H9 (cell line): ENCODE measurements at regions not wholly inside any gene's neighbourhood (a gene's known extent, or its start where the extent isn't known, plus 50 kb on each side); places are given as distances from the start of the nearest gene placed in this dataset.

Experiments used
- DNase-seq: peaks from one replicate; pipeline ENCODE4 v3.0.0-alpha.2; 2017
- H2AFZ ChIP-seq: one replicate; pipeline ENCODE4 v1.6.1; 2013; ENCODE audit warnings: mild to moderate bottlenecking, low read length, control low read depth, moderate library complexity
- H2AK5ac ChIP-seq: 2 replicates; pipeline ENCODE4 v1.6.1; 2013; ENCODE audit warnings: low read length, control low read depth, mixed read lengths; ENCODE audit not compliant: insufficient read length
- H2BK120ac ChIP-seq: one replicate; pipeline ENCODE4 v1.6.1; 2013; ENCODE audit warnings: low read depth, mild to moderate bottlenecking, low read length, control low read depth, inconsistent platforms; ENCODE audit not compliant: poor library complexity, severe bottlenecking
- H2BK12ac ChIP-seq: 2 replicates; pipeline ENCODE4 v1.6.1; 2013; ENCODE audit warnings: low read length, control low read depth, mixed read lengths, low read depth; ENCODE audit not compliant: insufficient read length
- H2BK15ac ChIP-seq: 2 replicates; pipeline ENCODE4 v1.6.1; 2013; ENCODE audit warnings: low read depth, low read length, control low read depth
- H2BK20ac ChIP-seq: one replicate; pipeline ENCODE4 v1.6.1; 2013; ENCODE audit warnings: low read depth, mild to moderate bottlenecking, low read length, control low read depth, inconsistent platforms; ENCODE audit not compliant: poor library complexity, severe bottlenecking
- H2BK5ac ChIP-seq: 2 replicates; pipeline ENCODE4 v1.6.1; 2013; ENCODE audit warnings: low read length, control low read depth, mixed read lengths; ENCODE audit not compliant: insufficient read length
- H3K14ac ChIP-seq: 2 replicates; pipeline ENCODE4 v1.6.1; 2013; ENCODE audit warnings: low read length, control low read depth; ENCODE audit not compliant: insufficient read depth
- H3K18ac ChIP-seq: 2 replicates; pipeline ENCODE4 v1.6.1; 2013; ENCODE audit warnings: low read depth, mild to moderate bottlenecking, mixed read lengths, low read length, control low read depth; ENCODE audit not compliant: insufficient read length
- H3K23ac ChIP-seq: 2 replicates; pipeline ENCODE4 v1.6.1; 2013; ENCODE audit warnings: low read length, control low read depth, mixed read lengths, low read depth; ENCODE audit not compliant: insufficient read length
- H3K23me2 ChIP-seq: 2 replicates; pipeline ENCODE4 v1.6.1; 2013; ENCODE audit warnings: low read depth, mild to moderate bottlenecking, mixed read lengths, low read length, control low read depth; ENCODE audit not compliant: insufficient read length, poor library complexity, severe bottlenecking
- H3K27ac ChIP-seq: 2 replicates; pipeline ENCODE4 v1.5.1; 2013; ENCODE audit warnings: low read length, control low read depth, mixed read lengths, low read depth; ENCODE audit not compliant: insufficient read length
- H3K27me3 ChIP-seq: 2 replicates; pipeline ENCODE4 v1.6.1; 2013; ENCODE audit warnings: low read length, control low read depth, inconsistent platforms; ENCODE audit not compliant: insufficient read depth
- H3K4ac ChIP-seq: 2 replicates; pipeline ENCODE4 v1.6.1; 2013; ENCODE audit warnings: low read depth, mild to moderate bottlenecking, control low read depth, inconsistent platforms, low read length, moderate library complexity
- H3K4me1 ChIP-seq: 2 replicates; pipeline ENCODE4 v1.6.1; 2013; ENCODE audit warnings: low read length, control low read depth, inconsistent platforms; ENCODE audit not compliant: insufficient read depth
- H3K4me2 ChIP-seq: 2 replicates; pipeline ENCODE4 v1.6.1; 2013; ENCODE audit warnings: low read length, control low read depth, mixed read lengths; ENCODE audit not compliant: insufficient read length, insufficient read depth
- H3K56ac ChIP-seq: 2 replicates; pipeline ENCODE4 v1.6.1; 2013; ENCODE audit warnings: low read depth, mild to moderate bottlenecking, mixed read lengths, low read length, control low read depth; ENCODE audit not compliant: insufficient read length
- H3K79me1 ChIP-seq: 2 replicates; pipeline ENCODE4 v1.6.1; 2013; ENCODE audit warnings: low read depth, mild to moderate bottlenecking, moderate library complexity, low read length, control low read depth, inconsistent platforms; ENCODE audit not compliant: insufficient read depth, poor library complexity, severe bottlenecking
- H3K79me2 ChIP-seq: 2 replicates; pipeline ENCODE4 v1.6.1; 2013; ENCODE audit warnings: low read length, control low read depth, inconsistent platforms; ENCODE audit not compliant: insufficient read depth
- H3K9ac ChIP-seq: 2 replicates; pipeline ENCODE4 v1.6.1; 2013; ENCODE audit warnings: low read length, control low read depth, mixed read lengths; ENCODE audit not compliant: insufficient read length; ENCODE audit errors: extremely low read depth
- H3K9me3 ChIP-seq: one replicate; pipeline ENCODE4 v1.6.1; 2013; ENCODE audit warnings: low read depth, low read length, inconsistent platforms; ENCODE audit not compliant: control insufficient read depth
- H3T11ph ChIP-seq: one replicate; pipeline ENCODE4 v1.6.1; 2013; ENCODE audit warnings: mild to moderate bottlenecking, low read length, control low read depth, inconsistent platforms
- H4K20me1 ChIP-seq: one replicate; pipeline ENCODE4 v1.6.1; 2013; ENCODE audit not compliant: control insufficient read depth, insufficient read length, insufficient read depth
- H4K5ac ChIP-seq: 2 replicates; pipeline ENCODE4 v1.6.1; 2013; ENCODE audit warnings: low read depth, mild to moderate bottlenecking, mixed read lengths, low read length, control low read depth; ENCODE audit not compliant: insufficient read length
- H4K8ac ChIP-seq: replicated peaks from 2 replicates; pipeline ENCODE4 v1.6.1; 2013; ENCODE audit warnings: low read length, control low read depth, mixed read lengths, low read depth; ENCODE audit not compliant: insufficient read length
- H4K91ac ChIP-seq: 2 replicates; pipeline ENCODE4 v1.6.1; 2013; ENCODE audit warnings: low read depth, mild to moderate bottlenecking, moderate library complexity, mixed read lengths, low read length, control low read depth; ENCODE audit not compliant: insufficient read length
- H3K27ac Mint-ChIP-seq, 3 experiments: 2 replicates in 2 of 3; 3 replicates in 1 of 3; pipeline ENCODE4 v1.8.0; 2020 to 2021; ENCODE audit warnings: mixed read lengths in 3 of 3, mild to moderate bottlenecking in 1 of 3, moderate library complexity in 1 of 3
- H3K27me3 Mint-ChIP-seq: 2 replicates; pipeline ENCODE4 v1.8.0; 2021; ENCODE audit warnings: low read depth, mild to moderate bottlenecking, moderate library complexity, mixed read lengths
- H3K36me3 Mint-ChIP-seq, 3 experiments: 2 replicates in 2 of 3; 3 replicates in 1 of 3; pipeline ENCODE4 v1.8.0; 2020 to 2021; ENCODE audit warnings: low read depth in 3 of 3, mixed read lengths in 3 of 3; ENCODE audit not compliant: insufficient read depth in 1 of 3
- H3K4me1 Mint-ChIP-seq, 2 experiments: 2 replicates each; pipeline ENCODE4 v1.8.0; 2020; ENCODE audit warnings: mixed read lengths in 2 of 2
- H3K4me3 Mint-ChIP-seq, 2 experiments: 2 replicates in 1 of 2; 3 replicates in 1 of 2; pipeline ENCODE4 v1.8.0; 2020 to 2021; ENCODE audit warnings: mild to moderate bottlenecking in 2 of 2, mixed read lengths in 2 of 2, moderate library complexity in 1 of 2
- H3K9me3 Mint-ChIP-seq, 2 experiments: 2 replicates in 1 of 2; 3 replicates in 1 of 2; pipeline ENCODE4 v1.8.0; 2020; ENCODE audit warnings: mild to moderate bottlenecking in 2 of 2, mixed read lengths in 2 of 2, moderate library complexity in 1 of 2
- CTCF ChIP-seq: fragments of 200-600 bp; sonication (generic); conservative IDR thresholded peaks from 3 replicates; pipeline ENCODE4 v1.8.0; 2021; ENCODE audit warnings: antibody characterized with exemption, mild to moderate bottlenecking
- WGBS: extraction: QIAGEN DNeasy Blood & Tissue Kit; methylation state at CpG from one replicate; pipeline ENCODE4 v1.1.7; 2013; ENCODE audit warnings: missing lambda C conversion rate, low lambda C conversion rate, mixed read lengths; ENCODE audit not compliant: insufficient read length; ENCODE audit errors: extremely low coverage; 5-methylcytosine and 5-hydroxymethylcytosine counted together

- no peaks in the 10 kb centered on the region; a peak in 2 of 7 replicates for H3K36me3 Mint-ChIP-seq
- no peaks in the 10 kb centered on the region; the same call in 1 of the 2 replicates for H3K27me3 Mint-ChIP-seq
- TF ChIP-seq CTCF, result no peak
Measured at GRCh38 chr14:82180139-82180538, 646.5 kb upstream of the SEL1L start.

More at GRCh38 chr14:82180139-82180538, 646.5 kb upstream of the SEL1L start:
- no peak overlapping the region for H3K56ac ChIP-seq
- H3K79me1 ChIP-seq, result no peaks in the 10 kb centered on the region
- no peak overlapping the region for H2AK5ac ChIP-seq
- no peak overlapping the region for H2BK12ac ChIP-seq
- H3K9me3 ChIP-seq, result no peaks in the 10 kb centered on the region
- H2AFZ ChIP-seq, result no peak overlapping the region
- H4K8ac ChIP-seq, result no peak overlapping the region
- H3K23me2 ChIP-seq, result no peaks in the 10 kb centered on the region
- no peak overlapping the region for H3K18ac ChIP-seq
- Mint-ChIP-seq H3K4me3 (no peak overlapping the region), H3K9me3 (no peaks in the 10 kb centered on the region; a peak in 2 of 5 replicates), H3K4me1 (peaks cover 3 to 10% of the 10 kb centered on the region in 2 experiments), H3K27ac (no peak overlapping the region)
- H3K4me2 ChIP-seq, result no peak overlapping the region
- no peak overlapping the region for H2BK20ac ChIP-seq
- no peaks in the 10 kb centered on the region for H4K20me1 ChIP-seq
- no peak overlapping the region for H2BK15ac ChIP-seq
- no CpG with 5 or more reads among the region's 2 CpGs for WGBS
- no peak overlapping the region for H3T11ph ChIP-seq
- no peak overlapping the region for H3K14ac ChIP-seq
- H3K27me3 ChIP-seq, result no peaks in the 10 kb centered on the region
- H3K27ac ChIP-seq, result no peak overlapping the region
- H4K91ac ChIP-seq, result no peak overlapping the region
- H3K9ac ChIP-seq, result no peak overlapping the region
- H3K79me2 ChIP-seq, result no peaks in the 10 kb centered on the region
- no peak overlapping the region for H3K23ac ChIP-seq
- no peak overlapping the region for H2BK5ac ChIP-seq
- no peak for DNase-seq
- no peak overlapping the region for H3K4ac ChIP-seq
- no peaks in the 10 kb centered on the region for H3K4me1 ChIP-seq
- no peak overlapping the region for H2BK120ac ChIP-seq
- no peak overlapping the region for H4K5ac ChIP-seq
